GM12891 (cell line): ENCODE measurements at regions not wholly inside any gene's neighbourhood (a gene's known extent, or its start where the extent isn't known, plus 50 kb on each side); places are given as distances from the start of the nearest gene placed in this dataset.
"Not testable (repeated sequence)": the region's sequence is repeated elsewhere in the genome, so short reads cannot be mapped to it uniquely, and the experiment has no call there.

Source experiments
- DNase-seq: peaks from one replicate; pipeline ENCODE4 v3.0.0; 2011; ENCODE audit warnings: low spot score; ENCODE audit not compliant: insufficient read length
- FAIRE-seq: peaks from 2 replicates; lab custom pipeline; 2011; peaks lifted over from hg19 to GRCh38; lab: Jason Lieb, UNC

DNA sequence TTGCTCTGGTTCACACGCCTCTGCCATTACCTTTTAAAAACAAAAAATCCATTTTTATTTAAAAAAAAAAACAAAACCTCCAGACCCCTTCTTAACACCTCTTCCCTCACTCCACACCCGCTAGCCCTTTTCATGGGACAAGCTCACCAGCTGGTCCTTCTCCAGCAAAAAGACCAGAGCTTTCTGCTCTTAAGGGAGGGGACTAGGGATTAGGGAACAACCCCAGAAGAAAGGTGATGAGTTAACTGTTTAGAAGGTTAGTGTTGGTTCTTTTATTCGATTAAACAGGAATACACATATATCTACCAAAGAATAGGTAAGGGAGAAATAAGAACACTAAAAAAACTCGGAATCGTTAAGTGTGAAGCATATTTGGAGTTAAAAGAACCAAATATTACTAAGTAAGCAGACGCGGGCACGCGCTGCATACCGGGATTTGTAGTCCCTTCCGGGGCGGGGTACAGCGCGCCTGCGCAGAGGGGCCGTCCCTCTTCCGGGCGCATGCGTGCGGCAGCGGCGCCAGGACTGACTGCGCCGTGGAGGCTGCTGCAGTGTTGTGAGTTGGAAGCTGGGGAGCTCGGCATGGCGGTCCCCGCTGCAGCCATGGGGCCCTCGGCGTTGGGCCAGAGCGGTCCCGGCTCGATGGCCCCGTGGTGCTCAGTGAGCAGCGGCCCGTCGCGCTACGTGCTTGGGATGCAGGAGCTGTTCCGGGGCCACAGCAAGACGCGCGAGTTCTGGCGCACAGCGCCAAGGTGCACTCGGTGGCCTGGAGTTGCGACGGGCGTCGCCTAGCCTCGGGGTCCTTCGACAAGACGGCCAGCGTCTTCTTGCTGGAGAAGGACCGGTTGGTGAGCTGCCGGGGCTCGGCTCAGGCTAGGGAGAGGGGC, 92.6 kb upstream of the FAM153A start:
- FAIRE-seq = peak; percentile 93
- DNase-seq = not testable (repeated sequence)

DNA sequence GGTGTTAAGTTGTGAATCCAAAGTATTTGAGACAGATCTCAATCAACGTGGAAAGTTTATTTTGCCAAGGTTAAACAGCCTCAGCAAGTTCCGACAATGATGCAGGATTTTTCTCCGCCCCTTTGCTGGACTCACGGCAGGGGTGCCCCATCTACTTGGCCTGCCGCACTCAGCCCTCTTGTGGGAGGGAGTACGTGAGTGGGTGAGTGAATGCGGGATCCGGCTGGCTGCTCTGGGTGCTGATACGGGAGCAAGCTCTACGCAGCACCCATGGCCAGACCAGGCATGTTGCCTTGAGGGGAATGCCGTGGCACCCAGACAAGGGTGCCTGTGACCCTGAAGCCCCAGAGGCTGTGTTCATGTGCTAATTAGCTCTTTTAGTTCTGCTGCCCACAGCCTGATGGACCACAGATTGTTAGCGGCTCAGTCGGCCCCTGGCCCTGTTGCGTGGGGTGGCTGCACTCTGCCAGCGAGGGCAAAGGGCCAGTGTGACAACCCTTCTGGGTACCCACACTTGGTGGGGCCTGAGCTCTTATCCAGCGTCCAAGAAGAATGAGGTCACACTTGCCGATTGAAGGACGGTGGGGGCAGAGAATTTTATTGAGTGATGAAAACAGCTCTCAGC, 81.2 kb upstream of the FAM153A start:
- DNase-seq, FAIRE-seq: not testable (repeated sequence)

DNA sequence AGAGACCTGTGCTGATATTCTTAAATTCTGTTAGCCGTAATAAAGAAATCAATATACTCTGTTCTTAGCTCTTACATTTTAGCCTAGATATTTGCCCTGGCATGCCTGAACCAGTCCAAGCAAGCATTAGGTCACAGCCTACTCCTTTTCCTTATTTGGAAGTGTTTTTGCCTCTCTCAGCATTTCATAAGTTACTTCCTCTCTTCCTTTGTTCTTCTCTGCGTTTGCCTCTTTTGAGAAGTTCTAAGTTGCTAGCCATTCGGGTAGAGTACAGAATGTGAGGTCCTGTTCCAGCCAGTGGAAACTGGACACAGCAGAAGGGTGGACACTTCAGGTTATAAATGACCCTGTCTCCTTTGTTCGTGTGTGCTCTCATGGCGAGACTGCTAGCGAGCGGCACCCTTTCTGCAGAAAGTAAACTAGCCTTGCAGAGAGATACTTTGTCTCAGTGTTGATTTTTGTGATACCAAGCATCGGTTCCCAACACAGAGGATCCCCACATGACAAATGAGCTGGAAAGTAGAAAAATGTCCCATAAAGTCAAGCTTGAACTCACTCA, 75.0 kb upstream of the FAM153A start:
- not testable (repeated sequence) for FAIRE-seq, DNase-seq

- not testable (repeated sequence) for DNase-seq, FAIRE-seq
These were observed 73.8 kb upstream of the FAM153A start for GRCh38 chr5:177856474-177856873.

- DNase-seq, FAIRE-seq: not testable (repeated sequence)
These were observed 65.2 kb upstream of the FAM153A start for GRCh38 chr5:177847914-177848313.

DNA sequence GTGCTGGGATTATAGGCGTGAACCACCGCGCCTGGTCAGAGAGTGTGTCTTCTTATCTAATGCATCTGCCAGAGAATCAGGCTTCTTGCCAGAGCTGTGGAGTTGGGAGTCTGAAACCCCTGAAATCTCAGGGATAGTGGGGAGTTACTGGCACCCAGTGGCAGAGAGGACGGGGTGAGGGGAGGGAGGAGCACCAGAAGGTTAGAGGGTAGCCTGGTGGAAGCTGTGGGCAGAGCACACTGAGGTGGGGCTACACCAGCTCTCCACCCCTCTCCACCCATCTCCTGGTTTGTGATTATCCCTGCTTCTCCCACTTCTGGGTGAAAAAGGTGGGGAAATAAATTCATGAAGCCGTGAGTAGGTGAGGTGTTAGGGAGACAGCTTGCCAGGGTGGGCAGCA, 63.9 kb upstream of the FAM153A start:
- DNase-seq, FAIRE-seq: not testable (repeated sequence)

DNA sequence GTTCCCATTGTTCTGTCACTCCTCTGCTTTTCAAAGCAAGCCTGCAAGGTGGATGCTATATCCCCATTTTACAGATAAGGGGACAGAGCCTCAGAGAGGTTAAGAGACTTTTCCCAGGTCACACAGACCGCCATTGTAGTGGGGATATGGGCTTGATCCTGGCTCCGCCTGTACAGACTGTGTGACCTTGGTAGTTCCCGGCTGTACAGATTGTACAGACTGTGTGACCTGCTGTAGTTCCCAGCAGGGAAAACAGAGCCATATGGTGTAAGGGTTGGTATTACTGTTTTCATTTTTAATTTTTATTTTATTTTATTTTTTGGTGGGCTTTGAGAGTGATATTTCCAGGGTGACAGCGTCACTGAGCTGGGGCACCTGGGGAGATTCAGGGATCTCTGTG, 63.2 kb upstream of the FAM153A start:
- DNase-seq, FAIRE-seq: not testable (repeated sequence)

GRCh38 chr5:177836191-177836590, 53.5 kb upstream of the FAM153A start:
- not testable (repeated sequence) for FAIRE-seq, DNase-seq
